ENCODE measurements at regions not wholly inside any gene's neighbourhood (a gene's known extent, or its start where the extent isn't known, plus 50 kb on each side); places are given as distances from the start of the nearest gene placed in this dataset.

- ATAC-seq (no peak), DNase-seq (no peak)
- Histone ChIP-seq H3K4me3 (no peak overlapping the region), H3K27me3 (no peaks in the 10 kb centered on the region), H3K4me1 (no peaks in the 10 kb centered on the region), H3K36me3 (no peaks in the 10 kb centered on the region), H3K27ac (no peak overlapping the region), H3K9me3 (peaks cover 0 to 3% (median 0%) of the 10 kb centered on the region in 4 donors)
- WGBS (ENCODE audit: insufficient coverage, low coverage, low lambda C conversion rate, missing lambda C conversion rate) = no CpG with 5 or more reads among the region's 14 CpGs
- TF ChIP-seq CTCF (IDR thresholded peaks at IDR 0.05) = no peak
- TF ChIP-seq POLR2A (IDR thresholded peaks at IDR 0.05) = no peak
- intact Hi-C loops (cut with DNase I) = no loop called here
These were observed 97.0 kb upstream of the ZNF98 start for GRCh38 chr19:22519152-22519551.

GRCh38 chr19:22517496-22518411 lies 95.6 kb upstream of the ZNF98 start:
- Histone ChIP-seq H3K9me3 (peaks cover 0 to 3% (median 0%) of the 10 kb centered on the region in 4 donors), H3K4me3 (no peak overlapping the region), H3K27me3 (no peaks in the 10 kb centered on the region), H3K4me1 (no peaks in the 10 kb centered on the region), H3K27ac (no peak overlapping the region), H3K36me3 (no peaks in the 10 kb centered on the region)
- DNase-seq (no peak), ATAC-seq (no peak)
- no CpG with 5 or more reads among the region's 79 CpGs for WGBS (ENCODE audit: insufficient coverage, low coverage, low lambda C conversion rate, missing lambda C conversion rate)
- intact Hi-C loops (cut with DNase I) = no loop called here
- TF ChIP-seq CTCF (IDR thresholded peaks at IDR 0.05) (no peak), POLR2A (IDR thresholded peaks at IDR 0.05) (no peak)

GRCh38 chr19:22515435-22515834 lies 93.3 kb upstream of the ZNF98 start:
- no peak for ATAC-seq
- no peak for DNase-seq
- Histone ChIP-seq H3K27ac (no peak overlapping the region), H3K27me3 (no peaks in the 10 kb centered on the region), H3K36me3 (no peaks in the 10 kb centered on the region), H3K9me3 (peaks cover 0 to 3% (median 0%) of the 10 kb centered on the region in 4 donors), H3K4me1 (no peaks in the 10 kb centered on the region), H3K4me3 (no peak overlapping the region)
- intact Hi-C loops (cut with DNase I) = no loop called here
- WGBS (ENCODE audit: insufficient coverage, low coverage, low lambda C conversion rate, missing lambda C conversion rate) = 50% methylated on average over 4 of the region's 4 CpGs
- TF ChIP-seq POLR2A (IDR thresholded peaks at IDR 0.05) = no peak
- no peak for TF ChIP-seq CTCF (IDR thresholded peaks at IDR 0.05)

- no peaks in the 10 kb centered on the region for H3K27me3 ChIP-seq
- WGBS (ENCODE audit: insufficient coverage, low coverage, low lambda C conversion rate, missing lambda C conversion rate) = 57% methylated on average over 2 of the region's 2 CpGs
- intact Hi-C loops (cut with DNase I) = no loop called here
- no peak for TF ChIP-seq CTCF (IDR thresholded peaks at IDR 0.05)
- TF ChIP-seq POLR2A (IDR thresholded peaks at IDR 0.05) = no peak
- no peak overlapping the region for H3K27ac ChIP-seq
- ATAC-seq (no peak), DNase-seq (no peak)
- H3K9me3 ChIP-seq = peaks cover 0 to 4% (median 0%) of the 10 kb centered on the region in 4 donors
- H3K4me3 ChIP-seq = no peak overlapping the region
- H3K4me1 ChIP-seq = no peaks in the 10 kb centered on the region
- H3K36me3 ChIP-seq = no peaks in the 10 kb centered on the region
These were observed 81.4 kb upstream of the ZNF98 start for GRCh38 chr19:22503524-22503923.

Data from right lobe of liver (tissue), 6 donors.